Muscle layer of colon (tissue), 2 donors: ENCODE measurements at regions not wholly inside any gene's neighbourhood (a gene's known extent, or its start where the extent isn't known, plus 50 kb on each side); places are given as distances from the start of the nearest gene placed in this dataset.

Source experiments
- H3K27ac ChIP-seq: one replicate; pipeline ENCODE4 v1.7.0; 2013; ENCODE audit warnings: low read depth, mild to moderate bottlenecking, low read length, moderate library complexity
- H3K27me3 ChIP-seq, 2 donors: one replicate each; pipeline ENCODE4 v1.7.0; 2013; ENCODE audit warnings: low read length in 2 of 2, mild to moderate bottlenecking in 2 of 2; ENCODE audit not compliant: insufficient read depth in 2 of 2, control insufficient read depth in 1 of 2
- H3K36me3 ChIP-seq: one replicate; pipeline ENCODE4 v1.7.0; 2013; ENCODE audit warnings: mild to moderate bottlenecking, low read length; ENCODE audit not compliant: insufficient read depth
- H3K4me1 ChIP-seq: one replicate; pipeline ENCODE4 v1.7.0; 2013; ENCODE audit warnings: mild to moderate bottlenecking, low read length; ENCODE audit not compliant: insufficient read depth
- H3K4me3 ChIP-seq, 2 donors: one replicate each; pipeline ENCODE4 v1.7.0; 2013; ENCODE audit warnings: low read length in 2 of 2, low read depth in 1 of 2, mild to moderate bottlenecking in 1 of 2, moderate library complexity in 1 of 2
- H3K9ac ChIP-seq: one replicate; pipeline ENCODE4 v1.7.0; 2013; ENCODE audit warnings: low read length
- H3K9me3 ChIP-seq: one replicate; pipeline ENCODE4 v1.7.0; 2013; ENCODE audit warnings: mild to moderate bottlenecking, low read length
- donor health status: abdominal sarcoma.
- donor health status: Adenocarcinoma of cecum.

GRCh38 chr13:33375421-33375820 is 89.9 kb upstream of the STARD13 start:
- no peak overlapping the region for H3K9ac ChIP-seq
- no peaks in the 10 kb centered on the region for H3K9me3 ChIP-seq
- H3K27ac ChIP-seq = no peak overlapping the region
- H3K36me3 ChIP-seq = no peaks in the 10 kb centered on the region
- H3K27me3 ChIP-seq = no peaks in the 10 kb centered on the region
- no peak overlapping the region for H3K4me3 ChIP-seq
- no peaks in the 10 kb centered on the region for H3K4me1 ChIP-seq

- Histone ChIP-seq H3K27me3 (no peaks in the 10 kb centered on the region), H3K4me1 (no peaks in the 10 kb centered on the region), H3K27ac (no peak overlapping the region), H3K9ac (no peak overlapping the region), H3K9me3 (no peaks in the 10 kb centered on the region), H3K36me3 (no peaks in the 10 kb centered on the region), H3K4me3 (no peak overlapping the region)
Observed at GRCh38 chr13:33376212-33376611, 90.7 kb upstream of the STARD13 start.

- H3K36me3 ChIP-seq = no peaks in the 10 kb centered on the region
- H3K27ac ChIP-seq = no peak overlapping the region
- H3K4me3 ChIP-seq = no peak overlapping the region
- H3K27me3 ChIP-seq = no peaks in the 10 kb centered on the region
- H3K9ac ChIP-seq = no peak overlapping the region
- H3K4me1 ChIP-seq = no peaks in the 10 kb centered on the region
- H3K9me3 ChIP-seq = no peaks in the 10 kb centered on the region
Observed at GRCh38 chr13:33377411-33377810, 91.9 kb upstream of the STARD13 start.

- no peaks in the 10 kb centered on the region for H3K4me1 ChIP-seq
- H3K27ac ChIP-seq = no peak overlapping the region
- no peaks in the 10 kb centered on the region for H3K36me3 ChIP-seq
- H3K4me3 ChIP-seq = no peak overlapping the region
- no peaks in the 10 kb centered on the region for H3K9me3 ChIP-seq
- no peaks in the 10 kb centered on the region for H3K27me3 ChIP-seq
- no peak overlapping the region for H3K9ac ChIP-seq
Observed at GRCh38 chr13:33377825-33378224, 92.3 kb upstream of the STARD13 start.

DNA sequence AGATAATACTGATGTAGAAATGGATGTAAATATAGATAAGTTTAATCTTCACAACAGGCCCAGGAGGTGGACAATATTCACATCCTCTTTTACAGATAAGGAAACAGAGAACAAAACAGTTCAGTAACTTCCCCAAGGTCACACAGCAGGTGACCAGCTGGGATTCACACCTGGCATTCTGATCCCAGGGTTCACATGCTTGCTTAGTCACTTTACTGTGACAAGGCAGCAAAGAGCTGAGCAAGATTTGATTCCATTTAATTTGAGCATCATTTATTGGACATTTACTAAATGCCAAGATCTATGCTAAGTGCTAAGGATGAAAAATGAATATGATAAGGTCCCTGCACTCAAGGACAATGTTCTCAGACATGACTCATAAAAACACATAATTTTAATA is 94.1 kb upstream of the STARD13 start:
- Histone ChIP-seq H3K4me1 (peaks cover 8% of the 10 kb centered on the region), H3K27me3 (no peaks in the 10 kb centered on the region), H3K9ac (no peak overlapping the region), H3K27ac (no peak overlapping the region), H3K4me3 (no peak overlapping the region), H3K9me3 (no peaks in the 10 kb centered on the region), H3K36me3 (no peaks in the 10 kb centered on the region)

DNA sequence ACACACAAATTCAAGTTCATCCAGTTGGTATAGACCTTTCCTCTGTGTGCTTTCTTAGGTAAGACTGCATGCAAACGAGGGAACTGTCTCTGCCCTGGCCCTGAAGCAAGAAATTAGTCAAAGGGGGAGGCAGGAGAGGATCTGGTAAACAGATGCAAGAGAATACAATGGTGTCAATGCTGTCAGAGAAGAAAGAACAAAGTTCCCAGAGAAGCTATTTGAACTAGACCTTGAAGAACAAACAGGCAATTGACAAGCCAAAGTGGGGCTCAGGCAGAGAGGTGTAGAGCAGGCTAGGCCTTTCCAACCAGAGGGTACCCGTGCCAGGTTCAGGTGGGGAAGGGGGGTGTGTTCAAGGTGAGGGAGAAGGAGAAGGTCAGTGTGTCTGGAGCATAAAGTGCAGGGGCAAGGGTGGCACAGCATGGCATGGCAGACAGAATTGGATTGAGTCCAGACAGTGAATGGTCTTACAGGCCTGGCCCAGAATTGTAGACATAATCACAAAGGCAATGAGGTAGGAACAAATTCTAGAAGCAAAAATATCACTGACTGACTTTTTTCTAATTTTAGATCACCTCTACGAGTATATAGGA is 95.0 kb upstream of the STARD13 start:
- Histone ChIP-seq H3K4me1 (peaks cover 10% of the 10 kb centered on the region), H3K9me3 (no peaks in the 10 kb centered on the region), H3K27ac (no peak overlapping the region), H3K9ac (no peak overlapping the region), H3K36me3 (no peaks in the 10 kb centered on the region), H3K27me3 (no peaks in the 10 kb centered on the region), H3K4me3 (no peak overlapping the region)

DNA sequence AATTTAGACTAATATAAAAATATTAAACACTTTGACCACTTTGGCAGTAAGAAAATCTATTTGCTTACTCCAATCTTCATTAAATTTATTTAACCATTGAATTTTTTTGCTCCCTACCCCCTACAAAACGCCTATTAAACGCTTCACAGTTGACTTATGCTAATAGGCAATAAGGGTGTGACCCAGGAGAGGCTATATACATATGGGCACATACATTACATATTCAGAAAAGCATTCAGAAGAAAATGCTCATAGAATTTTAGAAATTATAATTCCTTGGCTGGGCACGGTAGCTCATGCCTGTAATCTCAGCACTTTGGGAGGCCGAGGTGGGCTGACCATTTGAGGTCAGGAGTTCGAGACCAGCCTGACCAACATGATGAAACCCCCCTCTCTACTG is 95.6 kb upstream of the STARD13 start:
- Histone ChIP-seq H3K27me3 (no peaks in the 10 kb centered on the region), H3K27ac (no peak overlapping the region), H3K9me3 (no peaks in the 10 kb centered on the region), H3K9ac (no peak overlapping the region), H3K4me3 (no peak overlapping the region), H3K36me3 (no peaks in the 10 kb centered on the region), H3K4me1 (peaks cover 10% of the 10 kb centered on the region)

DNA sequence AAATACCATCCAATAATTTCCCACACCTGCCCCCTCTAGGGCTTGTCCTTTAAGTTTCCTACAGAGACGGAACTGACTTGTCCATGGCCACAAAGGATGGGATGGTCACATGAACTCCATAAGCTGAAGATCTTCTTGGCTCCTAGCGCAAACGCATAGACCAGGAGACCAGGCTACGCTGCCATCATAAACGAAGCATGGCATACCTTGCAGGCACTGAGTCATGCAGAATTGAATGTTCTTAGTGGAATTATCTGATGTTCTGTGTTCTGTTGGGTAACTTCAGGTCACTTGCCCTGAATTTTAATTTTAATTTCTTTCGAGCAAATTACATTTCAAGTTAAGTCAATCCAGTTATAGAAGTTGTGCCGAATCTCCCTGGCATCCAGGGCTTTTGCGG is 96.4 kb upstream of the STARD13 start:
- H3K4me1 ChIP-seq = peaks cover 10% of the 10 kb centered on the region
- H3K36me3 ChIP-seq = no peaks in the 10 kb centered on the region
- H3K9me3 ChIP-seq = no peaks in the 10 kb centered on the region
- no peak overlapping the region for H3K9ac ChIP-seq
- no peak overlapping the region for H3K4me3 ChIP-seq
- no peak overlapping the region for H3K27ac ChIP-seq
- no peaks in the 10 kb centered on the region for H3K27me3 ChIP-seq

GRCh38 chr13:33383724-33384577 is 98.4 kb upstream of the STARD13 start:
- H3K4me1 ChIP-seq = peaks cover 10% of the 10 kb centered on the region
- peak overlapping the region in 1 of 2 donors; percentile 8 for H3K4me3 ChIP-seq
- H3K27me3 ChIP-seq = no peaks in the 10 kb centered on the region
- no peak overlapping the region for H3K9ac ChIP-seq
- H3K36me3 ChIP-seq = no peaks in the 10 kb centered on the region
- H3K27ac ChIP-seq = no peak overlapping the region
- H3K9me3 ChIP-seq = no peaks in the 10 kb centered on the region

- H3K9me3 ChIP-seq = no peaks in the 10 kb centered on the region
- peaks cover 19% of the 10 kb centered on the region for H3K4me1 ChIP-seq
- H3K27ac ChIP-seq = no peak overlapping the region
- H3K9ac ChIP-seq = no peak overlapping the region
- H3K27me3 ChIP-seq = no peaks in the 10 kb centered on the region
- no peak overlapping the region for H3K4me3 ChIP-seq
- no peaks in the 10 kb centered on the region for H3K36me3 ChIP-seq
Observed at GRCh38 chr13:33388286-33388998, 102.9 kb upstream of the STARD13 start.

GRCh38 chr13:33392794-33393405 is 107.3 kb upstream of the STARD13 start:
- peak overlapping the region; percentile 46 for H3K27ac ChIP-seq
- H3K36me3 ChIP-seq = no peaks in the 10 kb centered on the region
- H3K27me3 ChIP-seq = no peaks in the 10 kb centered on the region
- H3K9ac ChIP-seq = no peak overlapping the region
- no peaks in the 10 kb centered on the region for H3K9me3 ChIP-seq
- peaks cover 23% of the 10 kb centered on the region for H3K4me1 ChIP-seq
- H3K4me3 ChIP-seq = no peak overlapping the region
